ENCODE measurements at regions not wholly inside any gene's neighbourhood (a gene's known extent, or its start where the extent isn't known, plus 50 kb on each side); places are given as distances from the start of the nearest gene placed in this dataset.

GRCh38 chr6:131424016-131424415 lies 149.0 kb upstream of the ARG1 start:
- dilution Hi-C loops (cut with MboI; ENCODE audit: extremely low pct_ligation_motif_present, low sequenced_read_pairs) = no loop called here
- TF ChIP-seq EZH2 (IDR thresholded peaks at IDR 0.05; ENCODE audit: low read length) = no peak
- no peak for TF ChIP-seq CTCF (optimal IDR thresholded peaks at IDR 0.05 in 1 of 3, IDR thresholded peaks at IDR 0.05 in 1 of 3, conservative IDR thresholded peaks at IDR 0.05 in 1 of 3; ENCODE audit: extremely low read depth in 1 of 3, insufficient read depth in 2 of 3, low read length in 3 of 3)
- Histone ChIP-seq H3K4me3 (ENCODE audit: control insufficient read depth in 2 of 3, extremely low read depth in 1 of 3, insufficient read depth in 2 of 3, low read depth in 1 of 3, low read length in 3 of 3) (no peak overlapping the region), H3K9me3 (ENCODE audit: control insufficient read depth, low read depth, low read length) (no peaks in the 10 kb centered on the region), H3K9ac (ENCODE audit: control insufficient read depth, extremely low read depth, insufficient read depth, low read length) (no peak overlapping the region), H2AFZ (ENCODE audit: control insufficient read depth, low read length) (no peak overlapping the region), H3K9me1 (ENCODE audit: control insufficient read depth, extremely low read depth, insufficient read depth, low read length) (no peaks in the 10 kb centered on the region), H3K4me2 (ENCODE audit: control insufficient read depth, extremely low read depth, insufficient read depth, low read depth, low read length) (no peak overlapping the region), H3K27me3 (ENCODE audit: control insufficient read depth, extremely low read depth, insufficient read depth, low read length) (no peaks in the 10 kb centered on the region), H4K20me1 (ENCODE audit: control insufficient read depth, extremely low read depth, insufficient read depth, low read length) (no peaks in the 10 kb centered on the region), H3K36me3 (ENCODE audit: control insufficient read depth in 2 of 2, extremely low read depth in 1 of 2, insufficient read depth in 2 of 2, low read length in 2 of 2) (no peaks in the 10 kb centered on the region), H3K79me2 (ENCODE audit: control insufficient read depth, insufficient read depth, low read length) (no peaks in the 10 kb centered on the region), H3K4me1 (ENCODE audit: control insufficient read depth, extremely low read depth, insufficient read depth, low read length) (no peaks in the 10 kb centered on the region), H3K27ac (ENCODE audit: control insufficient read depth, insufficient read depth, low read length) (no peak overlapping the region)
- DNase-seq (ENCODE audit: low read depth, low spot score) (no peak), FAIRE-seq (no peak)

- no peak for FAIRE-seq
- DNase-seq (ENCODE audit: low read depth, low spot score) = no peak
- Histone ChIP-seq H3K79me2 (ENCODE audit: control insufficient read depth, insufficient read depth, low read length) (no peaks in the 10 kb centered on the region), H3K4me1 (ENCODE audit: control insufficient read depth, extremely low read depth, insufficient read depth, low read length) (no peaks in the 10 kb centered on the region), H3K4me3 (ENCODE audit: control insufficient read depth in 2 of 3, extremely low read depth in 1 of 3, insufficient read depth in 2 of 3, low read depth in 1 of 3, low read length in 3 of 3) (no peak overlapping the region), H3K36me3 (ENCODE audit: control insufficient read depth in 2 of 2, extremely low read depth in 1 of 2, insufficient read depth in 2 of 2, low read length in 2 of 2) (no peaks in the 10 kb centered on the region), H3K9me1 (ENCODE audit: control insufficient read depth, extremely low read depth, insufficient read depth, low read length) (no peaks in the 10 kb centered on the region), H3K9me3 (ENCODE audit: control insufficient read depth, low read depth, low read length) (no peaks in the 10 kb centered on the region), H2AFZ (ENCODE audit: control insufficient read depth, low read length) (no peak overlapping the region), H3K9ac (ENCODE audit: control insufficient read depth, extremely low read depth, insufficient read depth, low read length) (no peak overlapping the region), H3K27me3 (ENCODE audit: control insufficient read depth, extremely low read depth, insufficient read depth, low read length) (no peaks in the 10 kb centered on the region), H3K27ac (ENCODE audit: control insufficient read depth, insufficient read depth, low read length) (no peak overlapping the region), H4K20me1 (ENCODE audit: control insufficient read depth, extremely low read depth, insufficient read depth, low read length) (no peaks in the 10 kb centered on the region), H3K4me2 (ENCODE audit: control insufficient read depth, extremely low read depth, insufficient read depth, low read depth, low read length) (no peak overlapping the region)
- TF ChIP-seq EZH2 (IDR thresholded peaks at IDR 0.05; ENCODE audit: low read length) = no peak
- TF ChIP-seq CTCF (optimal IDR thresholded peaks at IDR 0.05 in 1 of 3, IDR thresholded peaks at IDR 0.05 in 1 of 3, conservative IDR thresholded peaks at IDR 0.05 in 1 of 3; ENCODE audit: extremely low read depth in 1 of 3, insufficient read depth in 2 of 3, low read length in 3 of 3) = no peak
- dilution Hi-C loops (cut with MboI; ENCODE audit: extremely low pct_ligation_motif_present, low sequenced_read_pairs) = no loop called here
Observed at GRCh38 chr6:131424475-131424874, 148.6 kb upstream of the ARG1 start.
